Suprapubic skin (tissue), 4 donors: ENCODE measurements at regions not wholly inside any gene's neighbourhood (a gene's known extent, or its start where the extent isn't known, plus 50 kb on each side); places are given as distances from the start of the nearest gene placed in this dataset.
A peak's percentile ranks its signal among the peaks of the same experiment; 100 is the strongest.

ENCODE experiments used
- DNase-seq, 2 donors: peaks; one replicate each; pipeline ENCODE4 v3.0.0-alpha.2; 2019; ENCODE audit warnings: low spot score in 2 of 2
- H3K27ac ChIP-seq: fragments of 200-600 bp; sonication (generic); one replicate; pipeline ENCODE4 v1.5.1; 2019
- H3K27me3 ChIP-seq: fragments of 200-600 bp; sonication (generic); one replicate; pipeline ENCODE4 v1.5.1; 2019
- H3K36me3 ChIP-seq: fragments of 200-600 bp; sonication (generic); one replicate; pipeline ENCODE4 v1.5.1; 2019
- H3K4me1 ChIP-seq: fragments of 200-600 bp; sonication (generic); one replicate; pipeline ENCODE4 v1.5.1; 2019
- H3K4me3 ChIP-seq: fragments of 200-600 bp; sonication (generic); one replicate; pipeline ENCODE4 v1.5.1; 2019; ENCODE audit warnings: mild to moderate bottlenecking
- H3K9me3 ChIP-seq: fragments of 200-600 bp; sonication (generic); one replicate; pipeline ENCODE4 v1.5.1; 2019
- EP300 ChIP-seq: sonication (generic); formaldehyde crosslinking; IDR thresholded peaks from one replicate; pipeline ENCODE4 v1.6.1; 2017; ENCODE audit warnings: antibody characterized with exemption
- POLR2A ChIP-seq, 2 donors: fragments of 450-650 bp; IDR thresholded peaks; one replicate each; pipeline ENCODE4 v1.6.1; 2017; ENCODE audit warnings: antibody characterized with exemption in 2 of 2, mild to moderate bottlenecking in 2 of 2, moderate library complexity in 2 of 2
- POLR2AphosphoS5 ChIP-seq, 3 donors: sonication (generic); formaldehyde crosslinking; IDR thresholded peaks; one replicate each; pipeline ENCODE4 v1.6.1; 2017; ENCODE audit warnings: antibody characterized with exemption in 3 of 3
- WGBS: methylation state at CpG from one replicate; pipeline ENCODE4 v1.1.5; 2018; 5-methylcytosine and 5-hydroxymethylcytosine counted together
- TF ChIP-seq, protein P1 (sequence below), 2 donors: fragments of 200-600 bp in 1 of 2; fragments of 450-650 bp in 1 of 2; sonication (generic) in 1 of 2; IDR thresholded peaks; one replicate each; pipeline ENCODE4 v1.5.1; 2016 to 2019; ENCODE audit warnings: antibody characterized with exemption in 2 of 2, mild to moderate bottlenecking in 1 of 2, moderate library complexity in 1 of 2

DNA sequence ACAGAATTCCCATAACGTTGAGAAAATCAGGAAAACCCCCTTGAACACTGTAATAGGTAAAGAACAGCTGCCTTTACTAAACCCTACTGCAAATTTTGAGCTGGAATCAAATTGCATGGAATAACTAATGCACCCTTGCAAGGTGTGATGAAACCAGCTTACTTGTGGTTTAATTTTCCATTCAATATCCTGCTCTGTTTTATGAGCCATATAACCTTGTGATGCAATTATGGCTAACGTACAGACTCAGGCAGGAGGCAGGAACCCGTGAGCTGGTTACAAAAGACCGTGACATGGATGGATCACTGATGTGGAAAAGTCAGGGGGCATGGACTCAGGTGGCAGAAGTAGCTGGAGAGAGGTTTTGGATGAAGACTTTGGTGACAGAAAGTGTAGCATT is 438.6 kb downstream of the COG6 start:
- no peaks in the 10 kb centered on the region for H3K9me3 ChIP-seq
- no peak overlapping the region for H3K4me3 ChIP-seq
- no peaks in the 10 kb centered on the region for H3K4me1 ChIP-seq
- no peak overlapping the region for H3K27ac ChIP-seq
- no peak for TF ChIP-seq POLR2A (IDR thresholded peaks at IDR 0.05)
- no peak for TF ChIP-seq POLR2AphosphoS5 (IDR thresholded peaks at IDR 0.05)
- no peak for TF ChIP-seq EP300
- TF ChIP-seq, protein P1, sequence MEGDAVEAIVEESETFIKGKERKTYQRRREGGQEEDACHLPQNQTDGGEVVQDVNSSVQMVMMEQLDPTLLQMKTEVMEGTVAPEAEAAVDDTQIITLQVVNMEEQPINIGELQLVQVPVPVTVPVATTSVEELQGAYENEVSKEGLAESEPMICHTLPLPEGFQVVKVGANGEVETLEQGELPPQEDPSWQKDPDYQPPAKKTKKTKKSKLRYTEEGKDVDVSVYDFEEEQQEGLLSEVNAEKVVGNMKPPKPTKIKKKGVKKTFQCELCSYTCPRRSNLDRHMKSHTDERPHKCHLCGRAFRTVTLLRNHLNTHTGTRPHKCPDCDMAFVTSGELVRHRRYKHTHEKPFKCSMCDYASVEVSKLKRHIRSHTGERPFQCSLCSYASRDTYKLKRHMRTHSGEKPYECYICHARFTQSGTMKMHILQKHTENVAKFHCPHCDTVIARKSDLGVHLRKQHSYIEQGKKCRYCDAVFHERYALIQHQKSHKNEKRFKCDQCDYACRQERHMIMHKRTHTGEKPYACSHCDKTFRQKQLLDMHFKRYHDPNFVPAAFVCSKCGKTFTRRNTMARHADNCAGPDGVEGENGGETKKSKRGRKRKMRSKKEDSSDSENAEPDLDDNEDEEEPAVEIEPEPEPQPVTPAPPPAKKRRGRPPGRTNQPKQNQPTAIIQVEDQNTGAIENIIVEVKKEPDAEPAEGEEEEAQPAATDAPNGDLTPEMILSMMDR (IDR thresholded peaks at IDR 0.05), result no peak
- DNase-seq, result no peak
- H3K36me3 ChIP-seq, result no peaks in the 10 kb centered on the region
- 78% methylated on average over 4 of the region's 4 CpGs for WGBS
- no peaks in the 10 kb centered on the region for H3K27me3 ChIP-seq

DNA sequence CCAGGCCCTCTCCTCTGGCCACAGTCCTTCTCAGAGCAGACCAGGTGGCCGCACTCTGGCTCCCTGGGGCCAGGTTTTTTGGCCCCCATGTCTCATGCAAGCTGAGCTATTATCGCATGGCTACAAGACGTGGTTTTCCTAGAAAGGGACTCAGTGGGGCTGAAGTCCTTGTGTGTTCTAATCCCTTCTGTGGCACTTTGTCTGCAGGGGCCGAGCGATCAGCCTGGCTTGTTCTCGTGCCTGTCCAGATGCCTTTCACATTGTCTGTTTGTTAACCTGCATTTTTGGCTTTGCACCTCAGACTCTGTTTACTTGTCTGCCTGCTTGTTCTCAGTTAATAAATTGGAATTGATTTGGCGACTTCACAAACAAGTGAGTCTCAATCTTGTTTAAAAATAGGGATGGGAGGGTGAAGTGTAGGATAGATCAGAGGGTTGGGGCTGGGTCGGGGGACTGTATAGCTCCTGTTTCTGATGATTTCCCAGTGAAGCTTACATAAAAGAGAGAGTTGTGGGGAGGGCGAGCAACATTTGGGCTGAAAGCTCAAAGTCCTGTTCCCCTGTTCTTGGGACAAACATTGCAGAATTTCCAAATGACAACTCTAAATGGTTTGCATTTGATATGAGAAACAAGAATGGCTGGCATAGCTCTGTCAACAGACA is 440.4 kb downstream of the COG6 start:
- TF ChIP-seq, protein P1 (IDR thresholded peaks at IDR 0.05), result no peak
- TF ChIP-seq EP300 (no peak), POLR2AphosphoS5 (IDR thresholded peaks at IDR 0.05) (no peak), POLR2A (IDR thresholded peaks at IDR 0.05) (no peak)
- H3K9me3 ChIP-seq, result no peaks in the 10 kb centered on the region
- no peak overlapping the region for H3K4me3 ChIP-seq
- H3K27ac ChIP-seq, result no peak overlapping the region
- no peak for DNase-seq
- H3K27me3 ChIP-seq, result no peaks in the 10 kb centered on the region
- 92% methylated on average over 9 of the region's 9 CpGs for WGBS
- H3K4me1 ChIP-seq, result no peaks in the 10 kb centered on the region
- no peaks in the 10 kb centered on the region for H3K36me3 ChIP-seq

DNA sequence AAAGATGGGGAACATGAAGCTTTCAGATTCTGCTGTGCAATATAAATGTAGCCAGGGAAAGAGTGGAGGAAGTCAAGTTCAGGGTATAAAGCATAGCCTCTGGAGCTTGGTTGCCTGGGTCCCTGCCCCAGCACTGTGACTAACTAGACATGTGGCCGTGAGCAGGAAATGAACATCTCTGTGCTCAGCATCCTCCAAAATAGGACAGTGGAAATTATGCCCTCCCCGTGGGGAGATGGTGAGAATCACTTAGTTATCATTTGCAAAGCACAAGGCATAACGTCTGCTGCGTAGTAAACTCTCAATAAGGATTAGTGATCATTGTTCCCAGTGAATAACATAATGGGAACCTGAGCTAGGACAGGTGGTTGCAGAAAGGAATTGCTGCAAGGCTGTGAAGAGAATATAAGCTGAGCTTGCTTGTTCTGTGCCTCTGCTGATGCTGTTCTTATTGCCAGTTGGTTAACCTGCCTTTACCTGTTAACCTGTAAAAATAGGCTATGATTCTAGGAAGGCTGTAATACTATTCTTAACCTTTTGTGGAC is 441.0 kb downstream of the COG6 start:
- no peaks in the 10 kb centered on the region for H3K36me3 ChIP-seq
- no peak overlapping the region for H3K27ac ChIP-seq
- TF ChIP-seq POLR2AphosphoS5 (IDR thresholded peaks at IDR 0.05) (no peak), EP300 (no peak), POLR2A (IDR thresholded peaks at IDR 0.05) (no peak)
- TF ChIP-seq, protein P1 (IDR thresholded peaks at IDR 0.05), result no peak
- WGBS, result 79% methylated on average over 4 of the region's 4 CpGs
- no peaks in the 10 kb centered on the region for H3K27me3 ChIP-seq
- no peak overlapping the region for H3K4me3 ChIP-seq
- no peaks in the 10 kb centered on the region for H3K4me1 ChIP-seq
- DNase-seq, result no peak
- no peaks in the 10 kb centered on the region for H3K9me3 ChIP-seq

DNA sequence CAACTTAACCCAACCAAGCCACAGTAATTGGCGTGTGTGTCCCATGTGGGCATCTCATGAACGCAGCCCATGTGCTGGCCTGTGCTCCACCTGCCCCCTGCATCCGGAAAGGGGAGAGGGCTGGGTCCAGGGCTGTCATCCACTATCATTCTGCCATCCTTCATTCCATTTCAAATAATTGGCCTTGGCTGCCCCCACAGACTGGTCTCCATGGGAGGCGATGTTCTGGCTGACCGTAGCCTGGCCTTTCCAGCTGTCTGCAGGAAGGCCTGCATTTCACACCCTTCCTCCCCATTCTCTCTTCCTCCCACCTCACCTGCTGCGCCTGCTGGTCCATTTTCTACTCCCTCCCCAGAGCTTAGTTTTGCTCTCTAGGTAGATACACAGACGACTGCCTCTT is 442.8 kb downstream of the COG6 start:
- DNase-seq, result no peak
- Histone ChIP-seq H3K4me3 (no peak overlapping the region), H3K27ac (no peak overlapping the region), H3K27me3 (no peaks in the 10 kb centered on the region), H3K4me1 (no peaks in the 10 kb centered on the region), H3K9me3 (no peaks in the 10 kb centered on the region), H3K36me3 (no peaks in the 10 kb centered on the region)
- no peak for TF ChIP-seq EP300
- 90% methylated on average over 7 of the region's 7 CpGs for WGBS

DNA sequence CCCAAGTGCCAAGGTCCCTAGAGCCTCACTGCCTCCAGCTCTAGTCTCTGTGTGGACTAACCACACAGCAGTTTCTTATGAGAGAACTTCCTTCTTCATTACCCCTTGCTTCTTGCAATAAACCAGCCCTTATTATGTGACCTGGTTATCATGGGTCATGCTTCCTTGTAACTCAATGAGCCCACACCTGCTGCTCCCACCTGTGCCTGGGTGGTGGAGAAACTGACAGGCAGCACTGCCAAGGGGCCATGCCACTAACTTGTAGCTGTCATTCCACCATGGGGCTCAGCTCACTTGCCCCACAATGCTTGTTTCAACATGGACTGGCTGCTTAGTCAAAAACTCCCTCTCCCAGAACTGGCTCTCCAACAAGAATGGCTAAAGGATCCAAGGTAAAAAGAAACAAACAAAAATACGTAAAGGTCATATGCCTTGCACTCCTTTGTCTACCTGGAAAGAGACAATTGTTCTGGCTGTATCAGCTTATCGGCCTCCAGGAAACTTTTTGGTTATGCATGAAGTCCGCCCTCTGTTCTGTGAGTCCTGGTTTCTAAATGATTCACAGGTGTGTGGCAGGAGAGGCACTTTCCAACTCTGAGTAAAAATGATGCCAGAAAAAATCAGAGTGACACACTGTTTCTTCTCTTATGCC is 446.4 kb downstream of the COG6 start:
- no peak for DNase-seq
- Histone ChIP-seq H3K27ac (peak overlapping the region; percentile 70), H3K36me3 (no peaks in the 10 kb centered on the region), H3K27me3 (no peaks in the 10 kb centered on the region), H3K4me3 (no peak overlapping the region), H3K9me3 (no peaks in the 10 kb centered on the region), H3K4me1 (no peaks in the 10 kb centered on the region)
- TF ChIP-seq POLR2AphosphoS5 (IDR thresholded peaks at IDR 0.05), result no peak
- TF ChIP-seq POLR2A (IDR thresholded peaks at IDR 0.05), result no peak
- TF ChIP-seq, protein P1 (IDR thresholded peaks at IDR 0.05), result no peak
- no peak for TF ChIP-seq EP300
- WGBS, result 39% methylated on average over 3 of the region's 3 CpGs
